Coronary artery (tissue), 2 donors: ENCODE measurements at regions not wholly inside any gene's neighbourhood (a gene's known extent, or its start where the extent isn't known, plus 50 kb on each side); places are given as distances from the start of the nearest gene placed in this dataset.

ENCODE experiments used
- DNase-seq: peaks from one replicate; pipeline ENCODE4 v3.0.0-alpha.2; 2017; ENCODE audit warnings: low spot score
- H3K27ac ChIP-seq, 2 donors: fragments of 200-600 bp; sonication (generic); one replicate each; pipeline ENCODE4 v1.5.1; 2016 to 2019
- H3K4me3 ChIP-seq: fragments of 200-600 bp; sonication (generic); 2 replicates; pipeline ENCODE4 v1.5.1; 2016; ENCODE audit warnings: mild to moderate bottlenecking, moderate library complexity
- CTCF ChIP-seq: fragments of 200-600 bp; sonication (generic); IDR thresholded peaks from one replicate; pipeline ENCODE4 v1.5.1; 2019; ENCODE audit warnings: antibody characterized with exemption

- Histone ChIP-seq H3K4me3 (no peak overlapping the region), H3K27ac (no peak overlapping the region)
- no peak for TF ChIP-seq CTCF
- no peak for DNase-seq
Observed at GRCh38 chr3:194852345-194852744, 166.7 kb downstream of the FAM43A start.

- H3K4me3 ChIP-seq, result no peak overlapping the region
- DNase-seq, result no peak
- TF ChIP-seq CTCF, result no peak
- H3K27ac ChIP-seq, result no peak overlapping the region
Observed at GRCh38 chr3:194852831-194853508, 167.3 kb downstream of the FAM43A start.

GRCh38 chr3:194854206-194854605, 168.5 kb downstream of the FAM43A start:
- DNase-seq, result no peak
- no peak overlapping the region for H3K27ac ChIP-seq
- no peak for TF ChIP-seq CTCF
- no peak overlapping the region for H3K4me3 ChIP-seq

- H3K4me3 ChIP-seq, result no peak overlapping the region
- DNase-seq, result no peak
- H3K27ac ChIP-seq, result no peak overlapping the region
- TF ChIP-seq CTCF, result no peak
Observed at GRCh38 chr3:194854659-194855390, 169.1 kb downstream of the FAM43A start.

- Histone ChIP-seq H3K27ac (no peak overlapping the region), H3K4me3 (no peak overlapping the region)
- no peak for TF ChIP-seq CTCF
- DNase-seq, result no peak
Observed at GRCh38 chr3:194856296-194856695, 170.6 kb downstream of the FAM43A start.

GRCh38 chr3:194857469-194858113, 171.9 kb downstream of the FAM43A start:
- DNase-seq, result no peak
- H3K27ac ChIP-seq, result no peak overlapping the region
- TF ChIP-seq CTCF, result no peak
- no peak overlapping the region for H3K4me3 ChIP-seq
